RCC 7860 (cell line): ENCODE measurements at regions not wholly inside any gene's neighbourhood (a gene's known extent, or its start where the extent isn't known, plus 50 kb on each side); places are given as distances from the start of the nearest gene placed in this dataset.

Source experiments
- DNase-seq: peaks from one replicate; pipeline ENCODE4 v3.0.0-alpha.2; 2015; ENCODE audit warnings: low spot score
- FAIRE-seq: peaks from 2 replicates; lab custom pipeline; 2012; peaks lifted over from hg19 to GRCh38; lab: Jason Lieb, UNC

DNA sequence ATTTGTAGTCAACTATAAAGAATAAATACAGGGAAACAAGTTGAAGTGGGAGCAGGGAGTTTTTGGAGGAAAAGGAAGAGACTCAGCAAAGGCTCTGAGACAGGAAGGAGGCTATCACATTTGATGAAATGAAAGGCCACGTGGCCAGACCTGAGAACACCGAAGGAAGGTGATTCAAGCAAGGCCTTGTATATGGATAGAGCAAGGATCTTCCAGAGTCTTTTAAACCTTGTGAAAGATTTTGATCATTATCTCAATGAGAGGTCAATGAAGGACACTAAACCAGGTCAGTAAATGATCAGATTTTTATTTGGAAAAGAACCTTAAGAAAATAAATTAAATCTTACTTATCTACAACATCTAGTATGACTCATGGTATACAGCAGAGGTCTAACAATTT, 523.5 kb downstream of the SLC16A7 start:
- DNase-seq, result no peak
- FAIRE-seq, result no peak

- FAIRE-seq, result no peak
- no peak for DNase-seq
Measured at GRCh38 chr12:60120199-60120598, 524.4 kb downstream of the SLC16A7 start.

DNA sequence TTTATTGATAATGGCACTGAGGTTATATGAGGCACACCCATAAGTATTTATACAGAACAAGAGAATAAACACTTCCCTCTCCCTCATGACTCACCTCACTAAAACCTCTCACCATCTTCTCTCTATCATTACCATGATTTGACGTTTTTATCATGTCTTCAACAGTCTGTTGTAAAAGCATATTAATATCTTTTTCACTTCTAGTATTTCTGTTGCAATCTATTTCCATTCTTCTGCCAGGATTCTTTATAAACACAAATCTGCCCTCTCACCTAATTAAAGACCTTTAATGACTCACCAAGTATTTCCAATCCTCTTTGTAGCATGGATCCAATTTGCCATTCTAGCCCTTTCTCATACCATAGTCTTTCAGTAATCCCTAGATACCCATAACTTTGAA, 527.7 kb downstream of the SLC16A7 start:
- FAIRE-seq (no peak), DNase-seq (no peak)

DNA sequence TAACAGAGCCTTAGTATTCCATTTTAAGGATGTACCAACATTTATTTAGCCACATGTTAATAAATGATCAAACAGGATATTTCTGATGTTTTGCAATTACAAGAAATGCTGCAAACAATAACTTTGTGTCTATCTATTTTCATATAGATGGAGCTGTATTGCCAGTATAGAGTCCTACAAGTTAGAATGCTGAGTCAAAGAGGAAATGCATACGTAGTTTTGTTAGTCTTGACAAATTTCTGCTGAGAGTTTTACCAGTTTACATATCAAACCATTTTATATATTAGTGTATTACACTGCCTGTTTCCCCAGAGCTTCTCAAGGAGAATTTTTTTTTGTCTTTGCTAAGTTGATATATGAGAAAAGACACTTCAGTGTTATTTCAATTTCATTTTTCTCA, 541.7 kb downstream of the SLC16A7 start:
- DNase-seq (no peak), FAIRE-seq (no peak)

GRCh38 chr12:60138526-60138925, 542.7 kb downstream of the SLC16A7 start:
- DNase-seq (no peak), FAIRE-seq (no peak)

DNA sequence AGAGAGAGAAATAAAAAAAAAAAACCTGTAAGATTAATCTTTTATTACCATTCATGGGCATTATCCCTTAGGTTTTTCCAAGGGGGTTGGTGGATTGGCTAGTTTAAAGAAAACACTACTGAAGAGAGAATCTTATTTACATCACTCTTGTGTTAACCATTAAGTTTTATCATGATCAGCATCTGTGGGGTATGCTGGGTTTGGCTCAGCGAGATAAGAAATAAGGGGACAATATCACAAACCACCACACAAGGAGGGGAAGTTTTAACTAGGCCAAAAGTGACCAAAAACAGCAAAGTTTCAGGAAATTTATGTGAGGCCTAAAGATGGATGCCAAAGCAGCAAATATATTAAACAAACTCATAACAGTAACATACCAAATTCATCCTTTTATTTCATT, 548.6 kb downstream of the SLC16A7 start:
- FAIRE-seq, result no peak

GRCh38 chr12:60148109-60148508, 552.3 kb downstream of the SLC16A7 start:
- no peak for FAIRE-seq

More for the DNA sequence above, 548.6 kb downstream of the SLC16A7 start:
- no peak for DNase-seq

GRCh38 chr12:60148831-60149230, 553.0 kb downstream of the SLC16A7 start:
- no peak for FAIRE-seq
- peak; percentile 31 for DNase-seq

More at GRCh38 chr12:60148109-60148508, 552.3 kb downstream of the SLC16A7 start:
- DNase-seq, result peak; percentile 50

DNA sequence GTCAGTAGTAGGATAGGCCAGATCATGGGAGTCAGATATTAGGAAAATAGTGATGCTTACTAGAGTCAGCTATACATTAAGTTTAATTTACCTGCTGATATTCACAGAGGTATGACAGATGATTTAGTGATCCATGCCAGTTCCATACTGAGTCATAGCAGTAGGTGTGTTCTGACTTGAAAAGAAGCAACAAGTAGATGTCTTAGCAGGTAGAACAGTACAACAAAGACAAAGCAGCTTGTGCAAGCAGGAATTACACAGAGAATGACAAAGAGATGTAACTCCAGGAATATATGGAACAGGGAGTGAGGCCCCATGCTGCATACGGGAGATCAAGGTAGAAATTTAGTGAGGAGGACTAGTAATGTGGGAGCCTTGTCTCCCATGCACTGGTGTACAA, 556.9 kb downstream of the SLC16A7 start:
- no peak for FAIRE-seq

GRCh38 chr12:60159761-60160160, 563.9 kb downstream of the SLC16A7 start:
- no peak for FAIRE-seq
- no peak for DNase-seq

More for the DNA sequence above, 556.9 kb downstream of the SLC16A7 start:
- DNase-seq, result no peak

GRCh38 chr12:60162988-60163720, 567.3 kb downstream of the SLC16A7 start:
- no peak for DNase-seq
- FAIRE-seq, result no peak

GRCh38 chr12:60165781-60166180, 570.0 kb downstream of the SLC16A7 start:
- DNase-seq (no peak), FAIRE-seq (no peak)

DNA sequence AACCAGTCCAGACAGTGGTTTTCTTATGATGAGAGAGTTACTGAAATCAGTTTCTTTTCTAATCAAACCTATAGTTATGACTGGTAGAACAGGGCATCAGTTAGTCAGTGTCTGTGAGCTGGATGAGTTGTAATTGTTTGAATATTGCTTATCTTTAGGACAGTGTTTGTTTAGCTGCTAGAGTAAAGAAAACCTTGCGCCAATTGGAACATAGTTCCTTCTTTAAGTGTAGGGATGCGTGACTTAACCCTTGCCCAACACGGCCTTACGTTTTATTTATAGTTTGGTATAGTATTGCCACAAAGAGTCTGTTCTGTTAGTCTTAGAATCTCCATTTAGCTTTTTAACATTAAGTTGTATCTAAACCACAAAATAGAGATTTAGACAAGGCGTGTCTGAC, 572.6 kb downstream of the SLC16A7 start:
- no peak for DNase-seq
- no peak for FAIRE-seq

DNA sequence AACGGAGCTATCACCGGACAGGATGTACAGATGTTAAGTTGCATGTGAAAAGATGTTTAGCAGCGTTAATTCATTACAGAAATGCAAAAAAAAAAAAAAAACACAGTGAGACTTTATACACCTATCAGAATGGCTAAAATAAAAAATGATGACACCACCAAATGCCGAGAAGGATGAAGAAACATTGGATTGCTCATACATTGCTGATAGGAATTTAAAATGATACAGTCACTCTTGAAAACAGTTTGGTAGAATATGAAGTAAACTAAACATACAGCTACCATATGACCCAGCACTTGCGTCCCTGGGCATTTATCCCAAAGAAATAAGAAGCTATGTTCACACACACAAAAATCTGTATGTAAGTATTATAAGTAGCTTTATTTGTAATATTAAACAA, 574.1 kb downstream of the SLC16A7 start:
- FAIRE-seq (no peak), DNase-seq (no peak)

GRCh38 chr12:60172266-60173211, 576.7 kb downstream of the SLC16A7 start:
- no peak for DNase-seq
- no peak for FAIRE-seq

GRCh38 chr12:60173224-60174170, 577.7 kb downstream of the SLC16A7 start:
- DNase-seq (no peak), FAIRE-seq (no peak)

- DNase-seq (no peak), FAIRE-seq (no peak)
Measured at GRCh38 chr12:60174476-60174875, 578.6 kb downstream of the SLC16A7 start.

- FAIRE-seq (no peak), DNase-seq (no peak)
Measured at GRCh38 chr12:60174941-60175340, 579.1 kb downstream of the SLC16A7 start.

DNA sequence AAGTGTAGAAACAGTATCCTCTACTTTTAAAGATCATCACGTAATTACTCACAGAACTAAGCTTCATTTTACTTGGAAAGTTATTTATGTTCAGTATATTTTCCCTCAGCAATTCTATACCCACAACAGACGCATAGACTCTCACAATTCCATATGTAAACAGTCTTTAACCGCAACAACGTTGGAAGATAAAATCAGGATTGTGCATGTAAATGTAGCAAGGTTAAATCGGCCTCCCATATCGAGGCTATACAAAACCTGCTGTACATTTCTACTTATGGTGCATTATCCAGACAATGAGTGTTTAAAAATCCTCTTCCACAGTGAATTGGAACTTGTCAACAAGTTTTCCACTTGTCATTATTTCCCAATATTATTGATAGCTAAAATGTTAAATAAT, 581.1 kb downstream of the SLC16A7 start:
- DNase-seq (no peak), FAIRE-seq (no peak)

GRCh38 chr12:60180298-60180697, 584.5 kb downstream of the SLC16A7 start:
- FAIRE-seq, result no peak

GRCh38 chr12:60182354-60182753, 586.5 kb downstream of the SLC16A7 start:
- DNase-seq (no peak), FAIRE-seq (no peak)

More at GRCh38 chr12:60180298-60180697, 584.5 kb downstream of the SLC16A7 start:
- DNase-seq, result no peak
